ENCODE measurements at regions not wholly inside any gene's neighbourhood (a gene's known extent, or its start where the extent isn't known, plus 50 kb on each side); places are given as distances from the start of the nearest gene placed in this dataset.

- Histone ChIP-seq H4K91ac (ENCODE audit: insufficient read length, low read depth, low read length) (no peak overlapping the region), H3K14ac (ENCODE audit: insufficient read depth, low read length) (no peak overlapping the region), H3K56ac (ENCODE audit: insufficient read length, low read depth, low read length) (no peak overlapping the region), H3K18ac (ENCODE audit: insufficient read length, low read depth, low read length) (no peak overlapping the region), H3K23me2 (ENCODE audit: insufficient read length, low read depth, low read length, poor library complexity, severe bottlenecking) (no peaks in the 10 kb centered on the region), H2BK5ac (ENCODE audit: insufficient read length, low read length) (no peak overlapping the region), H3K27ac (ENCODE audit: insufficient read length, low read depth, low read length) (no peak overlapping the region), H2BK15ac (ENCODE audit: low read depth, low read length) (no peak overlapping the region), H2BK12ac (ENCODE audit: insufficient read length, low read depth, low read length) (no peak overlapping the region), H2BK20ac (ENCODE audit: low read depth, low read length, poor library complexity, severe bottlenecking) (no peak overlapping the region), H2BK120ac (ENCODE audit: low read depth, low read length, poor library complexity, severe bottlenecking) (no peak overlapping the region), H2AK5ac (ENCODE audit: insufficient read length, low read length) (no peak overlapping the region), H3K27me3 (ENCODE audit: insufficient read depth, low read length) (no peaks in the 10 kb centered on the region), H3K4ac (ENCODE audit: low read depth, low read length) (no peak overlapping the region), H3K4me1 (ENCODE audit: insufficient read depth, low read length) (no peaks in the 10 kb centered on the region), H3K79me1 (ENCODE audit: insufficient read depth, low read depth, low read length, poor library complexity, severe bottlenecking) (no peaks in the 10 kb centered on the region), H3K23ac (ENCODE audit: insufficient read length, low read depth, low read length) (no peak overlapping the region), H3K4me2 (ENCODE audit: insufficient read depth, insufficient read length, low read length) (no peak overlapping the region), H2AFZ (ENCODE audit: low read length) (no peak overlapping the region), H3K9me3 (ENCODE audit: control insufficient read depth, low read depth, low read length) (no peaks in the 10 kb centered on the region), H4K8ac (replicated peaks; ENCODE audit: insufficient read length, low read depth, low read length) (no peak overlapping the region), H4K20me1 (ENCODE audit: control insufficient read depth, insufficient read depth, insufficient read length) (no peaks in the 10 kb centered on the region), H3T11ph (ENCODE audit: low read length) (no peak overlapping the region), H3K79me2 (ENCODE audit: insufficient read depth, low read length) (no peaks in the 10 kb centered on the region), H4K5ac (ENCODE audit: insufficient read length, low read depth, low read length) (no peak overlapping the region), H3K9ac (ENCODE audit: extremely low read depth, insufficient read length, low read length) (no peak overlapping the region)
- Mint-ChIP-seq H3K36me3 (ENCODE audit: insufficient read depth in 1 of 3, low read depth in 3 of 3) (peaks cover 4 to 19% (median 11%) of the 10 kb centered on the region in 3 experiments), H3K4me3 (no peak overlapping the region), H3K4me1 (peaks cover 5 to 14% of the 10 kb centered on the region in 2 experiments), H3K27ac (no peak overlapping the region), H3K9me3 (peaks cover 18 to 19% of the 10 kb centered on the region in 2 experiments), H3K27me3 (ENCODE audit: low read depth) (no peaks in the 10 kb centered on the region)
- TF ChIP-seq, protein P1, sequence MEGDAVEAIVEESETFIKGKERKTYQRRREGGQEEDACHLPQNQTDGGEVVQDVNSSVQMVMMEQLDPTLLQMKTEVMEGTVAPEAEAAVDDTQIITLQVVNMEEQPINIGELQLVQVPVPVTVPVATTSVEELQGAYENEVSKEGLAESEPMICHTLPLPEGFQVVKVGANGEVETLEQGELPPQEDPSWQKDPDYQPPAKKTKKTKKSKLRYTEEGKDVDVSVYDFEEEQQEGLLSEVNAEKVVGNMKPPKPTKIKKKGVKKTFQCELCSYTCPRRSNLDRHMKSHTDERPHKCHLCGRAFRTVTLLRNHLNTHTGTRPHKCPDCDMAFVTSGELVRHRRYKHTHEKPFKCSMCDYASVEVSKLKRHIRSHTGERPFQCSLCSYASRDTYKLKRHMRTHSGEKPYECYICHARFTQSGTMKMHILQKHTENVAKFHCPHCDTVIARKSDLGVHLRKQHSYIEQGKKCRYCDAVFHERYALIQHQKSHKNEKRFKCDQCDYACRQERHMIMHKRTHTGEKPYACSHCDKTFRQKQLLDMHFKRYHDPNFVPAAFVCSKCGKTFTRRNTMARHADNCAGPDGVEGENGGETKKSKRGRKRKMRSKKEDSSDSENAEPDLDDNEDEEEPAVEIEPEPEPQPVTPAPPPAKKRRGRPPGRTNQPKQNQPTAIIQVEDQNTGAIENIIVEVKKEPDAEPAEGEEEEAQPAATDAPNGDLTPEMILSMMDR (conservative IDR thresholded peaks at IDR 0.05), result no peak
- WGBS (ENCODE audit: extremely low coverage, insufficient read length, low lambda C conversion rate), result no CpG with 5 or more reads among the region's 2 CpGs
- no peak for DNase-seq
Observed at GRCh38 chr9:119739476-119739875, 370.2 kb upstream of the BRINP1 start.

All from H9 (cell line).